ENCODE measurements at regions not wholly inside any gene's neighbourhood (a gene's known extent, or its start where the extent isn't known, plus 50 kb on each side); places are given as distances from the start of the nearest gene placed in this dataset.

- Histone ChIP-seq H3K27me3 (ENCODE audit: control insufficient read depth in 1 of 2, insufficient read depth in 2 of 2, low read length in 2 of 2) (no peaks in the 10 kb centered on the region), H3K4me3 (replicated peaks in 1 of 3; ENCODE audit: insufficient read depth in 1 of 3, low read depth in 2 of 3, low read length in 3 of 3) (no peak overlapping the region), H3K9me3 (ENCODE audit: low read length) (no peaks in the 10 kb centered on the region), H3K27ac (ENCODE audit: extremely low read length, insufficient read depth, low read length) (no peak overlapping the region), H3K4me2 (ENCODE audit: low read depth, low read length) (no peak overlapping the region), H3K9ac (ENCODE audit: insufficient read depth, low read depth, low read length) (no peak overlapping the region), H3K79me2 (ENCODE audit: insufficient read depth, low read length) (no peaks in the 10 kb centered on the region), H3K36me3 (replicated peaks in 1 of 2; ENCODE audit: control insufficient read depth in 1 of 2, insufficient read depth in 2 of 2, low read length in 2 of 2) (no peaks in the 10 kb centered on the region), H4K20me1 (ENCODE audit: insufficient read depth, low read length) (no peaks in the 10 kb centered on the region), H3K4me1 (ENCODE audit: insufficient read depth, low read length) (no peaks in the 10 kb centered on the region), H2AFZ (ENCODE audit: low read length) (no peak overlapping the region)
- WGBS (ENCODE audit: low lambda C conversion rate) = 0% methylated on average over 1 of the region's 1 CpG
- CTCF ChIA-PET (ENCODE audit: low intra/inter-chr PET ratio, low total read pairs) = no interaction called here
- ATAC-seq (no peak), DNase-seq (ENCODE audit: low spot score) (no peak), FAIRE-seq (no peak)
- in situ Hi-C loops (cut with HindIII; ENCODE audit: extremely low pct_ligation_motif_present, low pct_unique_long_range_greater_than_20kb) = no loop called here
- BruUV-seq (replicated peaks) = no TSS peak
- POLR2A ChIA-PET = no interaction called here
- intact Hi-C loops (cut with micrococcal nuclease; ENCODE audit: unreplicated experiment) = no loop called here
- TF ChIP-seq AKNA (CRISPR knock-in tag; IDR thresholded peaks at IDR 0.05; ENCODE audit: borderline replicate concordance) (no peak), ZEB1 (IDR thresholded peaks at IDR 0.05; ENCODE audit: insufficient replicate concordance, low read depth) (no peak), ZNF574 (CRISPR knock-in tag; IDR thresholded peaks at IDR 0.05) (no peak), ZNF782 (CRISPR knock-in tag; IDR thresholded peaks at IDR 0.05; ENCODE audit: borderline replicate concordance) (no peak)
- TF ChIP-seq, protein P1, sequence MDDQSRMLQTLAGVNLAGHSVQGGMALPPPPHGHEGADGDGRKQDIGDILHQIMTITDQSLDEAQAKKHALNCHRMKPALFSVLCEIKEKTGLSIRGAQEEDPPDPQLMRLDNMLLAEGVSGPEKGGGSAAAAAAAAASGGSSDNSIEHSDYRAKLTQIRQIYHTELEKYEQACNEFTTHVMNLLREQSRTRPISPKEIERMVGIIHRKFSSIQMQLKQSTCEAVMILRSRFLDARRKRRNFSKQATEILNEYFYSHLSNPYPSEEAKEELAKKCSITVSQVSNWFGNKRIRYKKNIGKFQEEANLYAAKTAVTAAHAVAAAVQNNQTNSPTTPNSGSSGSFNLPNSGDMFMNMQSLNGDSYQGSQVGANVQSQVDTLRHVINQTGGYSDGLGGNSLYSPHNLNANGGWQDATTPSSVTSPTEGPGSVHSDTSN (CRISPR knock-in tag; IDR thresholded peaks at IDR 0.05; ENCODE audit: borderline replicate concordance) = no peak
- TF ChIP-seq, protein P2, sequence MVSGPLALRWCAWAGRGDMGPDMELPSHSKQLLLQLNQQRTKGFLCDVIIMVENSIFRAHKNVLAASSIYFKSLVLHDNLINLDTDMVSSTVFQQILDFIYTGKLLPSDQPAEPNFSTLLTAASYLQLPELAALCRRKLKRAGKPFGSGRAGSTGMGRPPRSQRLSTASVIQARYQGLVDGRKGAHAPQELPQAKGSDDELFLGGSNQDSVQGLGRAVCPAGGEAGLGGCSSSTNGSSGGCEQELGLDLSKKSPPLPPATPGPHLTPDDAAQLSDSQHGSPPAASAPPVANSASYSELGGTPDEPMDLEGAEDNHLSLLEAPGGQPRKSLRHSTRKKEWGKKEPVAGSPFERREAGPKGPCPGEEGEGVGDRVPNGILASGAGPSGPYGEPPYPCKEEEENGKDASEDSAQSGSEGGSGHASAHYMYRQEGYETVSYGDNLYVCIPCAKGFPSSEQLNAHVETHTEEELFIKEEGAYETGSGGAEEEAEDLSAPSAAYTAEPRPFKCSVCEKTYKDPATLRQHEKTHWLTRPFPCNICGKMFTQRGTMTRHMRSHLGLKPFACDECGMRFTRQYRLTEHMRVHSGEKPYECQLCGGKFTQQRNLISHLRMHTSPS (CRISPR knock-in tag; IDR thresholded peaks at IDR 0.05; ENCODE audit: low read depth) = no peak
- TF ChIP-seq, protein P3, sequence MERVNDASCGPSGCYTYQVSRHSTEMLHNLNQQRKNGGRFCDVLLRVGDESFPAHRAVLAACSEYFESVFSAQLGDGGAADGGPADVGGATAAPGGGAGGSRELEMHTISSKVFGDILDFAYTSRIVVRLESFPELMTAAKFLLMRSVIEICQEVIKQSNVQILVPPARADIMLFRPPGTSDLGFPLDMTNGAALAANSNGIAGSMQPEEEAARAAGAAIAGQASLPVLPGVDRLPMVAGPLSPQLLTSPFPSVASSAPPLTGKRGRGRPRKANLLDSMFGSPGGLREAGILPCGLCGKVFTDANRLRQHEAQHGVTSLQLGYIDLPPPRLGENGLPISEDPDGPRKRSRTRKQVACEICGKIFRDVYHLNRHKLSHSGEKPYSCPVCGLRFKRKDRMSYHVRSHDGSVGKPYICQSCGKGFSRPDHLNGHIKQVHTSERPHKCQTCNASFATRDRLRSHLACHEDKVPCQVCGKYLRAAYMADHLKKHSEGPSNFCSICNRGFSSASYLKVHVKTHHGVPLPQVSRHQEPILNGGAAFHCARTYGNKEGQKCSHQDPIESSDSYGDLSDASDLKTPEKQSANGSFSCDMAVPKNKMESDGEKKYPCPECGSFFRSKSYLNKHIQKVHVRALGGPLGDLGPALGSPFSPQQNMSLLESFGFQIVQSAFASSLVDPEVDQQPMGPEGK (CRISPR knock-in tag; IDR thresholded peaks at IDR 0.05) = no peak
- TF ChIP-seq, protein P4, sequence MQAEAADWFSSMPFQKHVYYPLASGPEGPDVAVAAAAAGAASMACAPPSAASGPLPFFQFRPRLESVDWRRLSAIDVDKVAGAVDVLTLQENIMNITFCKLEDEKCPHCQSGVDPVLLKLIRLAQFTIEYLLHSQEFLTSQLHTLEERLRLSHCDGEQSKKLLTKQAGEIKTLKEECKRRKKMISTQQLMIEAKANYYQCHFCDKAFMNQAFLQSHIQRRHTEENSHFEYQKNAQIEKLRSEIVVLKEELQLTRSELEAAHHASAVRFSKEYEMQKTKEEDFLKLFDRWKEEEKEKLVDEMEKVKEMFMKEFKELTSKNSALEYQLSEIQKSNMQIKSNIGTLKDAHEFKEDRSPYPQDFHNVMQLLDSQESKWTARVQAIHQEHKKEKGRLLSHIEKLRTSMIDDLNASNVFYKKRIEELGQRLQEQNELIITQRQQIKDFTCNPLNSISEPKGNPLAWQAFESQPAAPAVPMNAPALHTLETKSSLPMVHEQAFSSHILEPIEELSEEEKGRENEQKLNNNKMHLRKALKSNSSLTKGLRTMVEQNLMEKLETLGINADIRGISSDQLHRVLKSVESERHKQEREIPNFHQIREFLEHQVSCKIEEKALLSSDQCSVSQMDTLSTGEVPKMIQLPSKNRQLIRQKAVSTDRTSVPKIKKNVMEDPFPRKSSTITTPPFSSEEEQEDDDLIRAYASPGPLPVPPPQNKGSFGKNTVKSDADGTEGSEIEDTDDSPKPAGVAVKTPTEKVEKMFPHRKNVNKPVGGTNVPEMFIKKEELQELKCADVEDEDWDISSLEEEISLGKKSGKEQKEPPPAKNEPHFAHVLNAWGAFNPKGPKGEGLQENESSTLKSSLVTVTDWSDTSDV (CRISPR knock-in tag; IDR thresholded peaks at IDR 0.05) = no peak
These were observed 130.0 kb upstream of the BACE2 start for GRCh38 chr21:41037936-41038335.

All from HepG2 (cell line).